ENCODE measurements at regions not wholly inside any gene's neighbourhood (a gene's known extent, or its start where the extent isn't known, plus 50 kb on each side); places are given as distances from the start of the nearest gene placed in this dataset.
"Not testable (repeated sequence)": the region's sequence is repeated elsewhere in the genome, so short reads cannot be mapped to it uniquely, and the experiment has no call there.

DNA sequence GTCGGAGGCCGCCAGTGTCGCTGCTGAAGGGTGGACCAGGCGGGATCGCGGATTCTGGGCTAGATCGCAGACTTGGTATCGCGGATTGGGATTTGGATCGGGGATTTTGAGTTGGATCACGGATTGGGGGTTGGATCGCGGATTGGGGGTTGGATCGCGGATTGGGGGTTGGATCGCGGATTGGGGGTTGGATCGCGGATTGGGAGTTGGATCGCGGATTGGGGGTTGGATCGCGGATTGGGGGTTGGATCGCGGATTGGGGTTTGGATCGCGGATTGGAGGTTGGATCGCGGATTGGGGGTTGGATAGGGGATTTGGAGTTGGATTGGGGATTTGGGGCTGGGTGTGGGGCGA, 93.1 kb upstream of the THOC3 start:
- not testable (repeated sequence) for DNase-seq

DNA sequence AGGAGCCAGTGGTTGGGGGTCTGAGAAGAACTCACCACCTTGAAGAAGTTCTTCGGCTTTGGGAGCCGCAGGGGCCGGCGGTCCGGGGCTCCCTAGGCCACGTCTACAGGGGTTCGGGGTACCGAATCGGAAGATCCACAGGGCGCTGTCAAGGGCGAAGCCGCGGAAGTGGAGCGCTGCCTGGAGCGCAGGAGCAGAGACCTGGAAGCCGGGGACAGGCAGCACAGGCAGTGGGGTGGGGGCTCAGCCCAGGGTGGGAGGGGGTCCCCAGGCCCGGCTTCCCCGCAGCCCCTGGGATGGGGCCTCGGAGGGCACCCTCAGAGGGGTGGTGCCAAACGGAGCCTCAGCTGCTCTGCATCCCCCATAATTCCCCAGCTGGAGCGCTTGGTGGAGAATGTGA, 93.5 kb upstream of the THOC3 start:
- DNase-seq: not testable (repeated sequence)

DNA sequence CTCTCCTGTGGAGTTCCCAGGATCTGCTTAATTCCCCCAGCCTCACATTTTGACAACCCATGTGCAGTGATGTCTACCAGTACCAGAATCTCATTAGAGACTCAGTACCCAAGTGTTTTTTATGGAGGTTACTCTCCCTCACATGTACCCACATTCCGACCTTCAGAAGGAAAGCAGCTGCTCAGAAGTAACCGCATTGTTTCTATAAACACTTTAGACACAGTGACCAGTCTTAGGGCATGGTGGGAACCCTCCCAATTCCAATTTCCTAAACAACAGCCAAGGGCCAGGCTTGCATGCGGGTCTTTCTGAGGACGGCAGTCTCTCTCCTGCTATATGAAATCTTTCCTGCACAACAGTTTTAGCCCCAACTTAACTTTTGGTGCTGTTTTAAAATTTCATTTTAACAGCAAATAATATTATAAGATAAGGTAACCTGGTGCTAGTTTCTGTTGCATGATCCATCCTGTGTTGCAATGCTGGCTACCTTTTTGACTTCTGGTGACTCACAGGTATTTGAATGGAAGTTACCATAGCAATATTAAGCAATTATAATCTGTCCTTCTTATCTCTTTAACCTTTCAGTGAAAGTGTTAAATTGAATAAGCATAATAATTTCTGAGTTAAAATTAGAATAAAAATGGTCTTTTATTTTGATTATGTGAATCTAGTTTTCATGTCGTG, 98.3 kb upstream of the THOC3 start:
- DNase-seq: not testable (repeated sequence)

DNA sequence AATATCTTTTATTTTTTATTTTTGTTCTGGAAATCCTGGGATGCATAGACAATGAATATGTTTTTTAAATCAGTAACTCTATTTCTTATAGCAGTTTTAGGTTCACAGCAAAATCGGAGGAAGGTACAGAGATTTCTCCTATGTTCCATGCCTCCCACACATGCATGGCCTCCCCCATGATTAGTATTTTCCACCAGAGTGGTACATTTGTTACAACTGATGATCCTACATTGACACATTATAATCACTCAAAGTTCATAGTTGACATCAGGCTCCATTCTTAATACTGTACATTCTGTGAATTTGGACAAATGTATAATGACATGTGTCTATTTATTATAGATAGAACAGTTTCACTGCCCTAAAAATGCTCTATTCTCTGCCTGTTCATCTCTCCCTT, 99.0 kb upstream of the THOC3 start:
- not testable (repeated sequence) for DNase-seq

DNA sequence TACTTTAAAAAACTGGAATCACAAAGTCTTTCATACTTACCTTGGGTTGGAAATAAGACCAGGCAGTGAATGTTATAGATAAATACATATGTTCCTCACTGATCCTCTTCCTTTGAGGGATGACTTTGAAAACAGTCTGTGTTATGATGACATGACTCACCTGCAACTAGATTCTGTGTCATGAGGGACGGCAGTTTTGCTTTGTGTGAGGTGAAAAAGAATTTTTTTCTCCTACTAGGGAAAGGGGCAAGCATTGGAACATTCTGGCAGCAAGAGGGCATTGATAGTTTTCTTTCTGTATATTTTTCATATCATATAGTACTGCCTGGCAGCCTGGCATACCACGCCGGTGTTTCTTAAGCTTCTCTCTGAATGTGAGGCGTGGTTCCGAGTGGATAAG, 99.8 kb upstream of the THOC3 start:
- not testable (repeated sequence) for DNase-seq

DNA sequence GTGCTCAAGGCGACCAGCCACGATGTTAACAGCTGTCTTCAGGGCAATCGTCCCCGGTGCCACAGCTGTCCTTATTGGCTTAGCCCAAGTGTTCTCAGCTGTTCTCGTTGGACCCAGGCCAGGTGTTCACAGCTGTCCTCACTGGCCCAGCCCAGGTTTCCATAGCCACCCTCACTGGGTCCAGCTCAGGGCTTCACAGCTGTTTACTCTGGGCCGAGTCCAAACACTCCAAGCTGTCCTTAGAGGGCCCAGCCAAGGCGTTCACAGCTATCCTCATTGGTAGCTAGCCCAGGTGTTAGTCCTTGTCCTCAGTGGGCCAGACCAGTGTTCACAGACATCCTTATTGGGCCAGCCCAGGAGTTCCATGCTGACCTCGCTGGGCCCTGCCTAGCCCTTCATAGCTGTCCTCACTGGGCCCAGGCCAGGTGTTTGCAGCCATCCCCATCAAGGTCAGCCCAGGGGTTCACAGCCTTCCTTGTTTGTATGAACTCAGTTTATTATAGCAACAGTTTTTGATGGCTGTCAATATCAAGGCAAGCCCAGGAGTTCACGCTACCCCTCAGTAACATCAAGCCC, 106.0 kb upstream of the THOC3 start:
- DNase-seq: not testable (repeated sequence)

DNA sequence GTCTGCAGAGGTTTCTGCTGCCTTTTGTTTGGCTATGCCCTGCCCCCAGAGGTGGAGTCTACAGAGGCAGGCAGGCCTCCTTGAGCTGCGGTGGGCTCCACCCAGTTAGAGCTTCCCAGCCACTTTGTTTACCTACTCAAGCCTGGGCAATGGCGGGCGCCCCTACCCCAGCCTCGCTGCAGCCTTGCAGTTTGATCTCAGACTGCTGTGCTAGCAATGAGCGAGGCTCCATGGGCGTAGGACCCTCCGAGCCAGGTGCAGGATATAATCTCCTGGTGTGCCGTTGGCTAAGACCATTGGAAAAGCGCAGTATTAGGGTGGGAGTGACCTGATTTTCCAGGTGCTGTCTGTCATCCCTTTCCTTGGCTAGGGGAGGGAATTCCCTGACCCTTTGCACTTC, 115.6 kb upstream of the THOC3 start:
- not testable (repeated sequence) for DNase-seq

DNA sequence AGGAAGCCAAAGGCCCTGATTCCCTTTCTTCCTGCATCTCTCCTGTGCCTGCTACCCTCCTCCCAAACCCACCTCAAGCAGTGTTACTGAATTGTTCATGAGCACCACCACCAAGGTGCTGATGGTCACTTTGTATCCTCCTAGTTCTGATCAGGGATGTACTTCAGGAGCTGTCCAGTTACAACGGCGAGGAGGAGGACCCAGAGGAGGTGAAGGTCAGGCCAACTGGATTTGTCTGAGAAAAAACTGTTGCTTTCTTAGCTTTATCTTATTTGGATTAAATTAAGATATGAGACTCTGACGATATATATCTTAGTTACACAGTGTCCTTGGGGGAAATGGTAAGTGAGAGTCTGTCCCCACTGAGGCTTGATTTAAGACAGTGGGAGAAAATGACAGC, 135.0 kb upstream of the THOC3 start:
- not testable (repeated sequence) for DNase-seq

DNA sequence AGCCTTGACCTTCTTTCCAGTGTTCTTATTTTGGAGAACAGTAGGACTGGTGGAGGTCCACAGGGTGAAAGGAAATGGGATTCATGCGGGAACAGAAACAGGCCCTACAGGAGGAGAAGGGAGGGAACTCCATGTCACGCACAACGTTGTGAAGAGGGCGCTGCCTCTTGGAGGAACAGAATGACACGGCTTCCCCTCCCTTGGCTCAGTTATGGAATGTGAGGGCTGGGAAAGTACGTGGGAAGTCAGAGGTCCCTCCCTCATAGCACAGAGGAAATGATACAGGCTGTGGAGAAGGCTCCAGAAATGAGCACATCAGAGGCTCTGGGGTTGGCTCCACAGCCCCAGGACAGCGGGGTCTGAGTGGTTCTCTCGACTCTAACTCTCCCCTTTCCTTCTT, 125.3 kb upstream of the SIMC1 start:
- not testable (repeated sequence) for DNase-seq

DNA sequence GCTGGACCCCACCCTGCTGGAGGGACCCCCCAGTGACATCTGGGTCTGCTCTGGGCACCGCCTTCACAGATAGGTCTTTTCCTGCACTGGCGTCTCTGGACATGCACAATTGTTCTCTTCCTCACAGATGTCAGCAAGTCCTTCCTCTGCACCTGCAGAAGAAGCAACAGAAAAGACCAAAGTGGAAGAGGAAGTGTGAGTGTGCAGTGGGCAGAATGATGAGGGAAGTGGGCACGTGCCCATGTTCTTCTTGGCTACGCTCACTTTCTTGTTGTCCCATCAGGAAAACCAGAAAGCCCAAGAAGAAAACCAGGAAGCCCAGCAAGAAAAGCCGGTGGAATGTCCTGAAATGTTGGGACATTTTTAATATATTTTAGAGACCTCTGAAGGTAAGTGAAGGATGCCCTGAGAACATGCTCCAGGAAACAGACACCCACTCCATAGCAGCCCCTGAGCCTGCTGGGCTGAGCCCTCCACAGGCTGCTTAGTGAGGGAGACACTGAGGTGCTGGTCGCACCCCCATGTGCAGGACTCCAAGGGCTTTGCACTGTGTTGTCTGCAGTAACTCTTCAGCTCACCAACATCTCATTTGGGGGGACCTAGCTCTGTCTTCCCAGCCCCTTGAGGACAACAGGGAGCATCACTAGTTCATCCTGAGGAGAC, 124.4 kb upstream of the SIMC1 start:
- DNase-seq: not testable (repeated sequence)

DNA sequence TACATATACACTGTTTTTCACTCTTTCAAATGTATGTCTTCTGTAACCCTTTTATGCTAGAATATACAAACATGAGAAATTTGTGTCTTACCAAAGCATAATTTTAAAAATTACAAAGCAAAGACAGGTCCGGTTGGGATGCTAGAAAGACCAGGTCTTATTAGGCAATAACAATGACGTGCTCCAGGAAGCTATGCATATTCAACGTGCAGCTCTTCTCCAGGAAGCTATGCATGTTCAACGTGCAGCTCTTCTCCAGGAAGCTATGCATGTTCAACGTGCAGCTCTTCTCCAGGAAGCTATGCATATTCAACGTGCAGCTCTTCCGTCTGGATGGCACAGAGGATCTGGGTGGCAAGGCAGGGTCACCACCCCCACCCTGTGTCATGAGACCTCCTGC, 123.4 kb upstream of the SIMC1 start:
- DNase-seq: not testable (repeated sequence)

DNA sequence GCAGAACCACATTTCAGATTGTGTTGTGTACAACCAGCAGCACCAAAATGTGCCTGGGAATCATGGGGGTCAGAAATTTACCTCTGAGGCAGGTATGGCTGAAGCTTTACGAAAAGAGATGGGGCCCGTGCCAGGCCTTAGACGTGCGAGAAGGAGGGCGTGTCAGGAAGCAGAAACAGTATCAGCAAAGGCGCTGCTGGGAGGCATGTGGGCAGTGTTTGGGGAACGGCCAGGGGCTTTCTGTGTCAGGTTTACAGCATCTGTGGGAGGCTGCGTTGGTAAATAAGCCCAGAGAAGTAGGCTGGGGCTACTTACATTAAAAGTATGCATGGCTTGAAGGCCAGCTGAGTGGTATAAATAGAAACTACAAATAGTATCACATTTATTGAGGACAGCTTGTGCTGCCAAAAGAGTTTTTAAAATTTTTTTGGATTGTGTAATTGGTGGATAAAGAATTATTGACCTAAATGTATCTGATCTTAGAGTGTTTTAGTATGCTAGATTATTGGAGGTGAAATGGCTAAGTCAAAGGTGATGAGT, 120.5 kb upstream of the SIMC1 start:
- DNase-seq: not testable (repeated sequence)

DNA sequence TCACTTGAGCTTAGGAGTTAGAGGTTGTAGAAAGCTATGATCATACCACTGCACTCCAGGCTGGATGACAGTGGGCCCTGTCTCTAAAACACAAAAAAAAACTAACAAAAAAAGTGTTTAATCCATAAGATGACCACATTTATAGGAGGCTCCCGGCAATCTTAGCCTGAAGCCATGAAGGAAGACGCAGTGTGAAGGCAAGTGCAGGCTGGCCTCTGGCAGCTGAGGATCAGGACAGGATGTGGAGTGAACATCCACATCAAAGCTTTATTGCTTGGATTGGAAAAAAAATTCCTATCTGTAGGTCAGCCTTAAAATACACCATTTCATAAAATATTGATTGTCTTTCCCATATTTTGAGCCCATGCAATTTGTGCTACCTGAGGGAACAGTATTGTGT, 115.9 kb upstream of the SIMC1 start:
- DNase-seq: not testable (repeated sequence)

DNA sequence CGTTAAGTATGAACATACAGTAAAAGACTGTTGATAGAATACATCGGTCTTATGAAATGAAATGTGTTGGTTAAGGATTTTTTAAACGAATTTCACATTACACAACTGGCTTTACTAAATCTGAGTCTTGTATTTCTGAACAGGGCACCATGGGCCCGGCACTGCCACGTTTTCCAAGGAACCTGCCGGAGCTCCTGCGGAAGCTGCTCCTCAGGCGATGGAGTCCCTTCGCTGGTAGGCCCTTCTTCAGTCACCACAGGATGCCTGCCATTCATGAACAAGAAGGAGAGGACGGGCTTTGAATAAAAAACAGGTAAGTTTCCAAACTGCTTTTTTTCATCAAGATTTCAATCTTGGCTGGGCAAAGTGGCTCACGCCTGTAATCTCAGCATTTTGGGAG, 114.1 kb upstream of the SIMC1 start:
- not testable (repeated sequence) for DNase-seq

DNA sequence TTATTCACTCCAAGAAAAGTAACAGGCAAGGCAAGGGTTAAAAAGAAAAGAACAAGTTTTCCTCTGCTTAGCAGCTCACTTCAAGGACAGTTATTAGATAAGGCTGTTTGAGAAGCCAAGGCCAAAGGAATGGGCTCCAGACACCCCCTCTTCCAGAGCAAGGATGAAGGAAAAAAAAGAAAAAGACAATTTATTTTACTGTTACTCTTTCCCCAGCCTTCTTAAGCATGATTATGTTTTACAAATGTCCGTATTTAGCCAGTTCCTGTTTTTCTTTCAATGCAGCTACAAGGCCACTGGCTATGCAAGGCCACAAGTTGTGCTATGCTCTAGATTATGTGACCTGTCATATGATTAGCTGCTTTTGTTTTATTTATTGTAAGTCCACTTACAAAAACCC, 106.5 kb upstream of the SIMC1 start:
- DNase-seq: no peak

DNA sequence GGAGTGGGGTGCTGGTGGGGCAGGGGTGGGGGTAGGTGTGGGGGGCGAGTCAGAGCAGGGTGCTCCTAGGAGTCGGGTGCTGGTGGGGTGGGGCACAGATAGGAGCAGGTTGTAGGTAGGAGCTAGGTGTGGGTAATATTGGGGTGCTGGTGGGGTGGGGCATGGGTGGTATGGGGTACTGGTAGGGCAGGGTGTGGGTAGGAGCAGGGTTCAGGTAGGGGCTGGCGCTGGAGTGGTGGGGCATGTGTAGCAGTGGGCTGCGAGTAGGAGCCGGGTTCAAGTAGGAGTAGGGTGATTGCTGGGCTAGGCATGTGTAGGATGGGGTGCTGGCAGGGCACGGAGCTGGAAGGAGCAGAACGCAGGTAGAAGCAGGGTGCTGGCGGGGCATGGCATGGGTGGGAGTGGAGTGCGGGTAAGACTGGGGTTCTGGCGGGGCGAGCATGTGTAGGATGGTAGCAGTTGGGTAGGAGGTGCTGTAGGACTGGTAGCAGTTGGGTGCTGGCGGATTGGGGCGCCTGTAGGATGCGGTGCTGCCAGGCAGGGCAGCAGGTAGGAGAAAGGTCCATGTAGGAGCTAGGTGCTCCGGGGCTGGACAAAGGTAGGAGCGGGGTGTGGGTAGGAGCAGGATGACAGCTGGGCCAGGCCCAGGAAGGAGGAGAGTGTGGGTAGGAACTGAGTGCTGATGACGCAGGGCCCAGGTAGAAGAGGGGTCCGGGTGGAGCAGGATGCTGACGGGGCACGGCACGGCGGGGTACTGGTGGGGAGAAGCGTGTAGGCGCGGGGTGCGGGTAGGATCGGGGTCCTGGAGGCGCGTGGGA, 105.5 kb upstream of the SIMC1 start:
- no peak for DNase-seq

DNA sequence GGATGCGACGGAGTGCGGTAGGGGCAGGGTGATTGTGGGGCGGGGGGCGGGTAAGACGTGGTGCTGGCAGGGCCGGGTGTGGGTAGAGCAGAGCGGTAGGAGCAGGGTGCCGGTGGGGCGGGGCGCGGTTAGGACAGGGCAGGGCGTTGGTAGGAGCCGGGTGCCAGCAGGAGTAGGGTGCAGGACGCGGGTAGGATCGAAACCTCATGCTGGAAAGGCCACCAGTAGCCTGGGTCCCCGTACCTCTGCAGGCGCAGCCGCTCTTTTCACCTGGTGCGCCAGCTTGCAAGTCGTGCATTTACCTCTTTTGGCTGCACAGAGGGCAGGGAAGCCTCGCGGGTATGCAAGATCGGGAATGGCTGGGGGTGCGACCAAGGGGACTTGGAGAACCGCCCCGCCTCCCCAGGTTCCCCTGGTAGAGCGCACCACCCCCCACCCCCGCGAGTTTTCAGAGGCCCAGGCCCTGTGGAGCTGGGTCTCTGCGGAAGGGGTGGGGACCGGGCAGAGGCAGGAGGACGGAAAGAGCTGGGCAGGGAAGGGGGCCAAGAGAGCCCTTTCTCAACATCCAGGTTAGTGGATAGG, 104.8 kb upstream of the SIMC1 start:
- no peak for DNase-seq

DNA sequence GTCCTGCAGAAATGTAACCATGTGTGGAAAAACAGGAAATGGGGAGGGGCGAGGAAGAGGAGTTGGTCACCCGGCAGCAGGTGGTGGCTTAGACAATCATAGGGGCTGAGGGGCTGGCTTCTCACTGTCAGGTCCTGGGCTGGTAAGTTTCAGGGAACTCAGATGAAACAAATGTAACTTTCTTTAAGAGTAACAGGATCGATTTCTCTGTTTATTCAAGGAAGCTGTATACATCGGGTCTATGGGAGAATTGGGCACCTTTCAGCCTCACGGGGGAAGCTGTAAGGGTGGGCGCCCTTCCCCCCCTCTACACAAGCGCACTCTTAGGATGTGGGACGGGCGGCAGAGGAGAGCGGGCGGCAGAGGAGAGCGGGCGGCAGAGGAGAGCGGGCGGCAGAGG, 104.3 kb upstream of the SIMC1 start:
- no peak for DNase-seq

DNA sequence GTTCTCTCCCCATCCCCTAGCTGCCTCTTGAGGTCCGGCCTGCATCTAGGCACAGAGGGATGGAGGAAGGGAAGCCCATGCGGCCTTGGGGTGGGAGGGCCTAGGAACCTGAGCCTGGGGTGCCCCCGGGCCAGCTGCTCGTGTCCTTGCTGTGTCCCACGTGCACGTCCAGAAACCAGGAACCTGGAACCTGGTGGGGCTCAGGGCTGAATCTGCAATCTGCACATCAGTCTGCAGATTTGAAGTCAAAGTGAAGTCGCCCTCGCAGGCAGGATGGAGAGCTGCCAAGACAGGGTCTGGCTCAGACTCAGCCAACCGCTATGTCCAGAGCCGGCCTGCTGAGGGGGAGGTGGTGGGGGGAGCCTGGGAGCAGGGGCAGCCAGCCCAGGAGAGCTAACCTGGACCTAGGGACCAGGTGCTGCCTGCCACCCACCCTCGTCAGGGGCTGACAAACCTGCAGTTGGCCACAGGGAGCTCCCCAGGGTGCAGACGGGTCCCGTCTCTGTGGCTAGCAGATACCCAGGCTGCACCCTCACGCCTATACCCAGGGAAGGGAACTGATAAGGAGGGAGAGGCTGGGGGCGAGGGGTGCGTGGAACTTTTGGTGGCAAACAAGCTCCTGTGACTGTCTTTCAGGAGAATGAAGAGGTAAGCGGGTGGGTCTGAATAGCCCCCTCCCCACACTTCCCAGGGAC, 103.5 kb upstream of the SIMC1 start:
- DNase-seq: no peak

DNA sequence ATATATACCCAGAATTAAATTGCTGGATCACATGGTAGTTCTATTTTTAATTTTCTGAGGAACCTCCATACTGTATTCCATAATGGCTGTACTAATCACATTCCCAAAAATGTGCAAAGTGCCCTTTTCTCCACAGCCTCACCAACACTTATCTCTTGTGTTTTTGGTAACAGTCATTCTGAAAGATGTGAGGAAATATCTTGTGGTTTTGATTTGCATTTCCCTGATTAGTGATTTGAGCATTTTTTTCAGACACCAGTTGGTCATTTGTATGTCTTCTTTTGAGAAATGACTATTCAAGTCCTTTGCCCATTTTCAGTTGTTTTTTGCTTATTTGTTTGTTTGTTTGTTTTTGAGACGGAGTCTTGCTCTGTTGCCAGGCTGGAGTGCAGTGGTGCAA, 98.1 kb upstream of the SIMC1 start:
- DNase-seq: peak; percentile 64

DNA sequence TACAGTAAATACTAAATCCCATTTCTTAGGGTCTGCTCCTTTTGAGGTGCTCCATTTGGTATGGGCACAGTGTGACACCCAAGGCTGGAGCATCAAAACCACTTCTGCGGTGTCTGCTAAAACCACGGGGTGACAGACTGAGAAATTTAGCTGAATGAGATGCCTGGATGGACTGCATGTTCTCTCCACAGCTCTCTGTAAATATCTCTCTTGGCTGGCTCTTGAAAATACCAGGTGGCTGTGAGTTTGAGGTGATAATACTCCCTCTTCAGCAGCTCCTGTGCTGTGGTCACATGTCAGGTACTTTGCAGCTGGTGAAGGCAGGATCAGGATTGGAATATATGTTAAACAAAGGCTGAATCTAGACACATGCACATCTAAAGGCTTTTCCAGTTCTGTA, 93.7 kb upstream of the SIMC1 start:
- no peak for DNase-seq

DNA sequence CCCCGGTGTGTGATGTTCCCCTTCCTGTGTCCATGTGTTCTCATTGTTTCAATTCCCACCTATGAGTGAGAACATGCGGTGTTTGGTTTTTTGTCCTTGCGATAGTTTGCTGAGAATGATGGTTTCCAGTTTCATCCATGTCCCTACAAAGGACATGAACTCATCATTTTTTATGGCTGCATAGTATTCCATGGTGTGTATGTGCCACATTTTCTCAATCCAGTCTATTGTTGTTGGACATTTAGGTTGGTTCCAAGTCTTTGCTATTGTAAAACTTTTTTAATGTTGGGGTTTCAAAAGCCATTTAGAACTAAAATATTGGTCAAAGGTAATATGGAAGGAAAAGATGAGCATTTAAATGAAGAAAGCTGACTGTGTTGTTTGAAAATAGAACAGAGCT, 88.3 kb upstream of the SIMC1 start:
- DNase-seq: not testable (repeated sequence)

All from activated CD4-positive, alpha-beta T cell treated with anti-CD3 and anti-CD28 coated beads, Interleukin-10, Interleukin-2, amounts not matched to agents 100 ng/mL and 50 ng/mL, durations not matched to agents 16 hours and 8 hours (primary cell).